ENCODE measurements at regions not wholly inside any gene's neighbourhood (a gene's known extent, or its start where the extent isn't known, plus 50 kb on each side); places are given as distances from the start of the nearest gene placed in this dataset.

DNA sequence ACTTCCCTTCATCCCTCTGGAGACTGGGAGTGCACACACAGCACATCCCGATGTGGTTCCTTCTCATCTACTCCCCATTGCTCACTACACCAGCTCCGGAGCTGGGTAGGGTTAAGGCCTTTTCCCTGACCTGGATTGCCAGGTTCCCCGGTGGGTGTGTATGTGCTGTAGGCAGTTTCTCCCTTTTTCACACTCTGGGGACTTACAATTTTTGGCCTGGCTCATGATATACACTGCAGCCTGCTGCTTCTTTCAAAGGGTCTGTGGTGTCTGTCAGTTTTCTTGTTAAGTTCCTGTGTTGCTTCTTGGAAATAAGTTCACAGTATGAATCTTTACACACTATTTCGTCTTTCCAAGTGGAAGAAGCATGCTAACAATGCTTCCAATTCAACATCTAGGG is 405.5 kb downstream of the UTRN start:
- TF ChIP-seq EZH2 (IDR thresholded peaks at IDR 0.05) (no peak), POLR2AphosphoS5 (IDR thresholded peaks at IDR 0.05; ENCODE audit: borderline replicate concordance, low read depth, low read length) (no peak)

Data from SK-N-MC (cell line).